ENCODE measurements at regions not wholly inside any gene's neighbourhood (a gene's known extent, or its start where the extent isn't known, plus 50 kb on each side); places are given as distances from the start of the nearest gene placed in this dataset.

DNA sequence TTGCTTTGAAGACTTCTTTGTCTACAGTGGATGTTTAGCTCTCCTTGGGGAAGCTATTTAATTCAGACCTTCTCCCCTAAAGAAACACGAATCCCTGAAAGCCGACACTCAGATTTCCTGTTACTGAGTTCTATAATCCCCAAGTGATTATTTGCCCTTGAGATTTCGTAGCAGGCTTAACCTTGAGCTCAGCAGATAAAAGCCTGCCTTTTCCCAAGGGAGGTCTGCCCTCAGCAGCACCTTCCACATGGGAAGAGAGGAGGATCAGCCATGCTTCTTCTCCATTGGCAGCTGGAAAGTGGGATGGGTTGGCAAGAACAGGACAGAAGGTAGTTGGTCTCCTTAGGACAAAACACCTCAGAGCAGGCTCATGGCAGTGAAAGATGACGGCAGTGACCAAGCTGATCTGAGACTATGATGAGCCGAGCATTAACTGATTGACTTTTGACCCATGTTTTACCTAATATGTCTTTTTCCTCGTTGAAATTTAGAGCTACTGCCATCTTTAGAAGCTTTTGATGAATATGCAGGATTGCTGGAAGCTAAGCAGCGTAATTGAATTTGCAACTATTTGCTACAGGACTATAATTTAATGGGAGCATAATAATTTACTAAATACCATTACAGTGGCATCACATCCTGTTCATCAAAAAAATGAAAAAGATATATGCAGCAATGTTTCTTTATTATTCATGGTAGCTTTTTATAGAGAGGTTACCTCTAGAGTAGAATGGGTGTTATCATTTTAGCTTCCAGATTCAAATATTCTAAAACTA lies 511.1 kb upstream of the ID2 start:
- TF ChIP-seq CTCF (IDR thresholded peaks at IDR 0.05 in 4 of 5, conservative IDR thresholded peaks at IDR 0.05 in 1 of 5) (no peak), POLR2A (IDR thresholded peaks at IDR 0.05) (no peak)
